Tibial artery (tissue), 4 donors: ENCODE measurements at regions not wholly inside any gene's neighbourhood (a gene's known extent, or its start where the extent isn't known, plus 50 kb on each side); places are given as distances from the start of the nearest gene placed in this dataset.

Source experiments
- DNase-seq, 2 donors: peaks; one replicate each; pipeline ENCODE4 v3.0.0-alpha.2; 2019
- H3K27ac ChIP-seq, 2 donors: fragments of 200-600 bp; sonication (generic) in 1 of 2; 1 replicate in 1 of 2; 2 replicates in 1 of 2; pipeline ENCODE4 v1.5.1; 2018 to 2019; ENCODE audit warnings: mild to moderate bottlenecking in 1 of 2
- H3K27me3 ChIP-seq, 2 donors: fragments of 200-600 bp; sonication (generic) in 1 of 2; one replicate each; pipeline versions ENCODE4 v1.5.1 to v1.6.0; 2016 to 2019
- H3K36me3 ChIP-seq, 3 donors: fragments of 200-600 bp; sonication (generic) in 2 of 3; one replicate each; pipeline ENCODE4 v1.5.1; 2016 to 2019; ENCODE audit warnings: mild to moderate bottlenecking in 2 of 3
- H3K4me1 ChIP-seq, 4 donors: fragments of 200-600 bp; sonication (generic) in 2 of 4; 1 replicate in 3 of 4; 2 replicates in 1 of 4; pipeline ENCODE4 v1.5.1; 2016 to 2019
- H3K4me3 ChIP-seq, 2 donors: fragments of 200-600 bp; sonication (generic) in 1 of 2; 1 replicate in 1 of 2; 2 replicates in 1 of 2; pipeline ENCODE4 v1.5.1; 2018 to 2019; ENCODE audit warnings: mild to moderate bottlenecking in 2 of 2
- H3K9me3 ChIP-seq, 3 donors: fragments of 200-600 bp; sonication (generic) in 1 of 3; one replicate each; pipeline ENCODE4 v1.5.1; 2016 to 2019
- CTCF ChIP-seq, 2 experiments: fragments of 200-600 bp in 1 of 2; fragments of 450-650 bp in 1 of 2; IDR thresholded peaks; one replicate each; pipeline ENCODE4 v1.5.1; 2017 to 2019; ENCODE audit warnings: antibody characterized with exemption in 2 of 2, mild to moderate bottlenecking in 1 of 2, moderate library complexity in 1 of 2
- intact Hi-C: fragments of 100-400 bp; cut with DNase I; formaldehyde crosslinking; loops from one replicate; pipeline ENCODE4 v1.15.0; 2023; ENCODE audit warnings: low total_unique reads

GRCh38 chr12:60335745-60336144 is 739.9 kb downstream of the SLC16A7 start:
- intact Hi-C loops = no loop called here
- no peak overlapping the region for H3K4me3 ChIP-seq
- H3K9me3 ChIP-seq = no peaks in the 10 kb centered on the region
- TF ChIP-seq CTCF (IDR thresholded peaks at IDR 0.05) = no peak
- no peaks in the 10 kb centered on the region for H3K4me1 ChIP-seq
- H3K36me3 ChIP-seq = no peaks in the 10 kb centered on the region
- no peaks in the 10 kb centered on the region for H3K27me3 ChIP-seq
- H3K27ac ChIP-seq = no peak overlapping the region
- DNase-seq = no peak

DNA sequence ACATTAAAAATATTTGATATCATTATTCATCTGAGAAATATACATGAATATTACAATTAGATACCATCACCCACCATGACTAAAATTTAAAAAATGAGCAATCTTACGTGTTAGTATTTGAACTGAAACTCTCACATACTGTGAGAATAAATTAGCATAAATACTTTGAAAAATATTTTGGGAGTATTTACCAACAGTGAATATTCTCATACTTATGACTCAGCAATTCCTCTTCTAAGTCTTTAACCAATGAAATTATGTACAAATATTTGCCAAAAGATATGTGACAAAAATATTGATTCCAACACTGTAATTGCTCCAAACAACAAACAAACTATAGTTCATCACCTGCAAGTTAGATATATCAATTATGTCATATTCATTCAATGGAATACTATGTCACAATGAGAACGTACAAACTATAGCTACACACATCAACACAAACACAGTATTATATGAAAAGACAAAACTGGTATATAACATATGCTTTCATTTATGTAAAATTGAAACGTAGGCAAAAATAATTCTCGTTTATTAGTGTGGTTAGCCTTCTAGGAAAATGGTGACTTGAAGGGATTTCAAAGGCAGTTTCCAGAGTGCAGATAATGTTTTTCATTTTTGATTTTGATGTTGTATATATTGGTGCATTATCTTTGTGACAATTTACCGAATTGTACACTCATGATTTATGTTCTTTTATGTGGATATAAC is 742.2 kb downstream of the SLC16A7 start:
- H3K27ac ChIP-seq = no peak overlapping the region
- TF ChIP-seq CTCF (IDR thresholded peaks at IDR 0.05) = no peak
- H3K36me3 ChIP-seq = no peaks in the 10 kb centered on the region
- no peak for DNase-seq
- intact Hi-C loops = no loop called here
- no peaks in the 10 kb centered on the region for H3K27me3 ChIP-seq
- H3K9me3 ChIP-seq = no peaks in the 10 kb centered on the region
- H3K4me3 ChIP-seq = no peak overlapping the region
- no peaks in the 10 kb centered on the region for H3K4me1 ChIP-seq

DNA sequence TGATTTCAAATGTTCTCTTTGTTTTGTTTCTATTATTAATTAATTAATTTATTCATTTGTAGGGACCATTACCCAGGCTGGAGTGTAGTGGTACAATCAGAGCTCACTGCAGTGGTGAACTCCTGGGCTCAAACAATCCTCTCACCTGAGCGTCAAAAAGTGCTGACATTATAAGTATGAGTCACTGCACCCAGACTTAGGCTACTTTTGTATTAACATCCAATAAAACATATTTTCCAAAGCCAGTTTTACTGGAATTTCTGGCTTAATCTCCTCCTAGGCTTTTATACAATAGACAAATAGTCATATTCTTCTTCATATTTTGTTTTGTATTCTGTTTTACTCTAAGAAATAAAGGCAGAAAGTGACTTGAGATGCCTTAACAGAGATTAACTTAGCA is 749.6 kb downstream of the SLC16A7 start:
- intact Hi-C loops = no loop called here
- Histone ChIP-seq H3K27ac (no peak overlapping the region), H3K9me3 (no peaks in the 10 kb centered on the region), H3K4me1 (no peaks in the 10 kb centered on the region), H3K36me3 (no peaks in the 10 kb centered on the region), H3K27me3 (no peaks in the 10 kb centered on the region), H3K4me3 (no peak overlapping the region)
- no peak for DNase-seq
- TF ChIP-seq CTCF (IDR thresholded peaks at IDR 0.05) = no peak

- no peak overlapping the region for H3K4me3 ChIP-seq
- intact Hi-C loops = no loop called here
- no peak for DNase-seq
- no peaks in the 10 kb centered on the region for H3K4me1 ChIP-seq
- H3K9me3 ChIP-seq = no peaks in the 10 kb centered on the region
- no peaks in the 10 kb centered on the region for H3K36me3 ChIP-seq
- TF ChIP-seq CTCF (IDR thresholded peaks at IDR 0.05) = no peak
- no peaks in the 10 kb centered on the region for H3K27me3 ChIP-seq
- no peak overlapping the region for H3K27ac ChIP-seq
Observed at GRCh38 chr12:60349232-60349978, 753.6 kb downstream of the SLC16A7 start.

GRCh38 chr12:60387356-60387755 is 791.5 kb downstream of the SLC16A7 start:
- H3K27me3 ChIP-seq = no peaks in the 10 kb centered on the region
- no peaks in the 10 kb centered on the region for H3K9me3 ChIP-seq
- H3K36me3 ChIP-seq = no peaks in the 10 kb centered on the region
- intact Hi-C loops = no loop called here
- H3K4me1 ChIP-seq = no peaks in the 10 kb centered on the region
- no peak overlapping the region for H3K27ac ChIP-seq
- no peak for DNase-seq
- TF ChIP-seq CTCF (IDR thresholded peaks at IDR 0.05) = no peak
- no peak overlapping the region for H3K4me3 ChIP-seq
